Activated T-helper 2 cell treated with anti-CD3 and anti-CD28 coated beads, Interferon-gamma antibody, Interleukin-2, Interleukin-4, amounts not matched to agents 10 μg/mL and 5 μg/mL and 100 μg/mL, durations not matched to agents 14 hours and 24 hours and 36 hours (primary cell): ENCODE measurements at regions not wholly inside any gene's neighbourhood (a gene's known extent, or its start where the extent isn't known, plus 50 kb on each side); places are given as distances from the start of the nearest gene placed in this dataset.

Experiments used
- DNase-seq: peaks from one replicate; pipeline ENCODE4 v3.0.0; 2021; ENCODE audit warnings: low spot score
- H3K27ac Mint-ChIP-seq: one replicate; pipeline ENCODE4 v1.8.0; 2021; ENCODE audit warnings: mixed read lengths
- H3K27me3 Mint-ChIP-seq: one replicate; pipeline ENCODE4 v1.8.0; 2021; ENCODE audit warnings: low read depth, mixed read lengths
- H3K36me3 Mint-ChIP-seq: one replicate; pipeline ENCODE4 v1.8.0; 2021; ENCODE audit warnings: low read depth, mixed read lengths
- H3K4me1 Mint-ChIP-seq: one replicate; pipeline ENCODE4 v1.8.0; 2021; ENCODE audit warnings: low read depth, mixed read lengths
- H3K4me3 Mint-ChIP-seq: one replicate; pipeline ENCODE4 v1.8.0; 2021; ENCODE audit warnings: low read depth, mild to moderate bottlenecking, moderate library complexity, mixed read lengths
- H3K9me3 Mint-ChIP-seq: one replicate; pipeline ENCODE4 v1.8.0; 2021; ENCODE audit warnings: mixed read lengths
- intact Hi-C: fragments of 100-400 bp; cut with micrococcal nuclease; formaldehyde crosslinking; loops from one replicate; pipeline ENCODE4 v1.15.1; 2023

DNA sequence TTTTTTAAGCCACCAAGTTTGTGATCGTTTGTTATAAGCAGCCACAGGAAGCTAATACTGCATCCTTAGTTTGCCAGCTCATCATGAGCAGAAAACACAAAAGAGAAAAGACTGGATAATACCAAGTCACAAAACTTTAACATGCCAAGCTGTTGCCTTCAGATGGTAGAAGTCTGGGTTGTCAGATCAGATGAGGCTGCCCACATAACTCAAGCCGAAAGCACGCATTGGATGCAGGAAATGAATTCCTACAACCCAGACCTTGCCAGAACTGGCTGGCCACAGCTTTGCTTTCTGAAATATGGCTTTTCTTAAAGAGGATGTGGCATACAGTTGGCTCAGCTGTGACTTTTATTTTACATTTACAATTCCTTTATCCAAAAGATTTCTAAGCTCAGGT lies 118.3 kb upstream of the NEO1 start:
- H3K36me3 Mint-ChIP-seq, result no peaks in the 10 kb centered on the region
- no peaks in the 10 kb centered on the region for H3K4me1 Mint-ChIP-seq
- H3K9me3 Mint-ChIP-seq, result no peaks in the 10 kb centered on the region
- no peak overlapping the region for H3K27ac Mint-ChIP-seq
- peaks cover 21% of the 10 kb centered on the region for H3K27me3 Mint-ChIP-seq
- intact Hi-C loops, result no loop called here
- DNase-seq, result no peak
- H3K4me3 Mint-ChIP-seq, result no peak overlapping the region

DNA sequence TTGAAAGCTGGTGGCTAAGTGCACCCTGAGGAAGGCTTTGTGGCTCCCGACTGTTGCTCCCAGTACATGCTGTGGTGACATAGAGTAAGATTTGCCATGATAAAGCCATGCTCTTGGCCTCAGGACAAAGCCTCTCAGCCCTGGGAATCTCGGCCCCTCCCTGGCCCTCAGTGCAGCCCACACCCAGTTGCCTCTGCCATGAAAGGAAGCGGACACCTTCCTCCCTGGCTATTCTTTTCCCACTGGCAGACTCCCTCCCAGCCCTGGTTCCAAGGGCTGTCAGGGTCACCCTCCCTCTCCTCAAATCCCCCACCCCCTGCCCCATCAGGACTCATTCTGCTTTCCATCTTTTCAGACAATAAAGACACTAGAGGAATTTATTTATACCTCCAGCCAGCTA lies 119.8 kb upstream of the NEO1 start:
- no peaks in the 10 kb centered on the region for H3K9me3 Mint-ChIP-seq

DNA sequence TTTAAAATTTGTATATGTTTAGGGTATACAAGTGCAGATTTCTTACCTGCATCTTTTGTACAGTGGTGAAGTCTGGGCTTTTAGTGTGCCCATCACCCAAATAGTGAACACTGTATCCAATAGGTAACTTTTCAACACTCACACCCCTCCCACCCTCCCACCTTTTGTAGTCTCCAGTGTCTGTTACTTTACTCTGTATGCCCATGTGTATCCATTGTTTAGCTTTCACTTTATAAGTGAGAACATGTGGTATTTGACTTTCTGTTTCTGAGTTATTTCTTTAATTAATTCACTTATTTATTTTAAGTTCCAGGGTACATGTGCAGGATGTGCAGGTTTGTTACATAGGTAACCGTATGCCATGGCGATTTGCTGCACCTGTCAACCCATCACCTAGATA lies 124.8 kb upstream of the NEO1 start:
- H3K4me1 Mint-ChIP-seq, result no peaks in the 10 kb centered on the region
- no peak overlapping the region for H3K27ac Mint-ChIP-seq
- no peak for DNase-seq
- peaks cover 49% of the 10 kb centered on the region for H3K27me3 Mint-ChIP-seq
- H3K36me3 Mint-ChIP-seq, result no peaks in the 10 kb centered on the region
- no peaks in the 10 kb centered on the region for H3K9me3 Mint-ChIP-seq
- intact Hi-C loops, result no loop called here
- no peak overlapping the region for H3K4me3 Mint-ChIP-seq

More for the DNA sequence above, 119.8 kb upstream of the NEO1 start:
- H3K27ac Mint-ChIP-seq, result no peak overlapping the region
- no peaks in the 10 kb centered on the region for H3K36me3 Mint-ChIP-seq
- no peak overlapping the region for H3K4me3 Mint-ChIP-seq
- peaks cover 28% of the 10 kb centered on the region for H3K27me3 Mint-ChIP-seq
- intact Hi-C loops, result no loop called here
- H3K4me1 Mint-ChIP-seq, result no peaks in the 10 kb centered on the region
- DNase-seq, result no peak

GRCh38 chr15:72925661-72926060 lies 126.6 kb upstream of the NEO1 start:
- Mint-ChIP-seq H3K27ac (no peak overlapping the region), H3K4me1 (no peaks in the 10 kb centered on the region), H3K36me3 (no peaks in the 10 kb centered on the region), H3K27me3 (peaks cover 57% of the 10 kb centered on the region), H3K4me3 (no peak overlapping the region), H3K9me3 (no peaks in the 10 kb centered on the region)
- intact Hi-C loops, result no loop called here
- DNase-seq, result no peak

DNA sequence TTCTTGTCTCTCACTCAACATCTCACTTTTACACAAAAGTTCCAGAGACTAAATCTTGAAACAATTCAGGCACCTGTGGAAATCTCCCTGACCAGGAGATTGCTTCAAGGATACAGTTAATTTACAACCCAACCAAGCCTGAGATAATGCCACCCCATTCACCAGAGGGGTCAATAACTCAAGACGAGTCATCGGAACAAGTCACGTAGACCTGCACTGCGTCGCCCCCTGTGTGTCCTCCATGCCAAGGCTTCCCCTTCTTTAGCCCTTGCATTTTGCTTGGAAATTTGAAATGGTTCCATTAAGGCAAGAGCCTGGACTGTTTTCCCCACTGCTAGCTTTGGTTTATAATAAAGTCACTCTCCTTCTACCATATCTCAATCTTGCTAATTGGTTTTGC lies 129.0 kb upstream of the NEO1 start:
- DNase-seq, result no peak
- Mint-ChIP-seq H3K4me1 (no peaks in the 10 kb centered on the region), H3K27me3 (peaks cover 45% of the 10 kb centered on the region), H3K36me3 (no peaks in the 10 kb centered on the region), H3K9me3 (no peaks in the 10 kb centered on the region), H3K4me3 (no peak overlapping the region), H3K27ac (no peak overlapping the region)
- intact Hi-C loops, result no loop called here

DNA sequence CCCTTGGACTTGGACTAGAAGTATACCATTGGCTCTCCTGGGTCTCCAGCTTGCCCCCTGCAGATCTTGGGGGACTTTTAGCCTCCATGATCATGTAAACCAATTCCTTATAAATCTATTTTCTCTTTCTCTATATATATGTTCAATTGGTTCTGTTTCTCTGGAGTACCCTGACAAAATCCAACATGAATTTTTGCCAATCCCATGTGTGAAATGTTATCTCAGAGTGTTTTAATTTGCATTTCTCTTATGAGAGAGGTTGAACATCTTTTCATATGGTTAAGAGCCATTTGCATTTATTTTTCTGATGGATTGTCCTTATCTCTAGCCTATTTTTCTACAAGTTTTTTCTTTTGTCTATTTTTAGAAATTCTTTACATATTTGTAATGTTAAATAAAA lies 131.7 kb upstream of the NEO1 start:
- intact Hi-C loops, result no loop called here
- peaks cover 33% of the 10 kb centered on the region for H3K27me3 Mint-ChIP-seq
- DNase-seq, result no peak
- H3K4me3 Mint-ChIP-seq, result no peak overlapping the region
- H3K36me3 Mint-ChIP-seq, result no peaks in the 10 kb centered on the region
- H3K4me1 Mint-ChIP-seq, result no peaks in the 10 kb centered on the region
- H3K9me3 Mint-ChIP-seq, result no peaks in the 10 kb centered on the region
- no peak overlapping the region for H3K27ac Mint-ChIP-seq

- intact Hi-C loops, result no loop called here
- no peaks in the 10 kb centered on the region for H3K4me1 Mint-ChIP-seq
- H3K4me3 Mint-ChIP-seq, result no peak overlapping the region
- no peak overlapping the region for H3K27ac Mint-ChIP-seq
- H3K36me3 Mint-ChIP-seq, result no peaks in the 10 kb centered on the region
- DNase-seq, result no peak
- no peaks in the 10 kb centered on the region for H3K9me3 Mint-ChIP-seq
- peaks cover 30% of the 10 kb centered on the region for H3K27me3 Mint-ChIP-seq
Measured at GRCh38 chr15:72919936-72920465, 132.3 kb upstream of the NEO1 start.

DNA sequence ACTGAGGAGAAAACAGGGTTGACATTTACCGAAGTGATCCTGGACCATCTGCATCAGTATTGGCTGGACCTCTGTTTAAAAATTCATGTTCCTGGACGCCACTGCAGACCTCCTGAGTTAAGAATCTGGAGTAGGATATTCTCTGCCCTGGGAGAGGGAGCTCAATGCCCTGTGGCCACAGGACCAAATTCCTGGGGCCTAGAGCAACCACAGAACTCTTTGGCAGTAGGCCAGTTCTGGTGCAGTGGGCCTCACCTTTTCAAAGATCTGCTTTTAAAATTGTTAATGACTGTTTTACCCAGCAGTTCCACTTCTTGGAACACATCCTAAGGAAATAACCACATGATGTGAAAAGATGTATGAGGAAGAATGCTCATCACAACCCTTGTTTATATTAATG lies 133.3 kb upstream of the ADPGK start:
- H3K36me3 Mint-ChIP-seq, result no peaks in the 10 kb centered on the region
- H3K4me3 Mint-ChIP-seq, result no peak overlapping the region

GRCh38 chr15:72916378-72916777 lies 132.8 kb upstream of the ADPGK start:
- no peaks in the 10 kb centered on the region for H3K4me1 Mint-ChIP-seq
- H3K27me3 Mint-ChIP-seq, result peaks cover 15% of the 10 kb centered on the region
- no peak overlapping the region for H3K4me3 Mint-ChIP-seq
- H3K36me3 Mint-ChIP-seq, result no peaks in the 10 kb centered on the region
- intact Hi-C loops, result no loop called here
- H3K27ac Mint-ChIP-seq, result no peak overlapping the region
- H3K9me3 Mint-ChIP-seq, result no peaks in the 10 kb centered on the region
- DNase-seq, result no peak

More for the DNA sequence above, 133.3 kb upstream of the ADPGK start:
- H3K27ac Mint-ChIP-seq, result no peak overlapping the region
- H3K4me1 Mint-ChIP-seq, result no peaks in the 10 kb centered on the region
- peaks cover 20% of the 10 kb centered on the region for H3K27me3 Mint-ChIP-seq
- H3K9me3 Mint-ChIP-seq, result no peaks in the 10 kb centered on the region
- intact Hi-C loops, result no loop called here
- no peak for DNase-seq

DNA sequence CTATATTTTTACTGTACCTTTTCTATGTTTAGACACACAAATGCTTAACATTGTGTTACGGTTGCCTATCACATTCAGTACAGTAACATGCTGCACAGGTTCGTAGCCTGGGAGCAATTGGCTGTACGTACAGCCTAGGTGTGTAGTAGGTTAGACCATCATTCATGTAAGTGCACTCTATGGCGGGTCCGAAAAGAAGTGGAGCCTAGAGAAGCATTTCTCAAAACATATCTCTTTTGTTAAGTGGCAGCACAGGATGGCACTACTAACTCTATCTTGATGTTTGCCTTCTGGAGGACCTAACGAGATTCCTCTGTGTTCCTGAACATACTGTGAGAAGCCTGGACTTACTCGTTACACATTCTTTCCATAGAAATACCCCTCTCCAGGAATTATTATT lies 132.3 kb upstream of the ADPGK start:
- Mint-ChIP-seq H3K27me3 (peaks cover 12% of the 10 kb centered on the region), H3K27ac (no peak overlapping the region), H3K9me3 (no peaks in the 10 kb centered on the region), H3K4me3 (no peak overlapping the region), H3K36me3 (no peaks in the 10 kb centered on the region), H3K4me1 (no peaks in the 10 kb centered on the region)
- intact Hi-C loops, result no loop called here
- no peak for DNase-seq

DNA sequence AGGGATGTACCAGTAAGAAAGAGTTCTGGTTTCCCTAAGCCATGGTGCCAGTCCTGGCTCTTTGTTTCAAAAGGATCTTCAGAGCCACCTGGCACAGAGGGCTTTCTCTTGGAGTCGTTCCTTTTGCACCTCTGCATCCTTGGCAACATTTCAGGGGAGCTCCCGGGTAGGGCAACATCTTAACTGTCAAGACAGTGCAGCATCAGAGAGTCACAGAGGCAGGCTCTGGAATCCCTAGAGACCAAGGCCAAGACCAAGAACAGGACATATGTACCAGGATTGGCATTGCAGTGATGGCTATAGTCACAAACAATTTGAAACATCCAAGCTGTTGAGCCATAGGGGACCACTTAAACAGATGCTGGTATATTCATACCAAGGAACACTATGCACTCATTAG lies 129.4 kb upstream of the ADPGK start:
- Mint-ChIP-seq H3K9me3 (no peaks in the 10 kb centered on the region), H3K27ac (no peak overlapping the region), H3K4me1 (no peaks in the 10 kb centered on the region), H3K36me3 (no peaks in the 10 kb centered on the region), H3K4me3 (no peak overlapping the region), H3K27me3 (peaks cover 10% of the 10 kb centered on the region)
- intact Hi-C loops, result no loop called here
- no peak for DNase-seq

DNA sequence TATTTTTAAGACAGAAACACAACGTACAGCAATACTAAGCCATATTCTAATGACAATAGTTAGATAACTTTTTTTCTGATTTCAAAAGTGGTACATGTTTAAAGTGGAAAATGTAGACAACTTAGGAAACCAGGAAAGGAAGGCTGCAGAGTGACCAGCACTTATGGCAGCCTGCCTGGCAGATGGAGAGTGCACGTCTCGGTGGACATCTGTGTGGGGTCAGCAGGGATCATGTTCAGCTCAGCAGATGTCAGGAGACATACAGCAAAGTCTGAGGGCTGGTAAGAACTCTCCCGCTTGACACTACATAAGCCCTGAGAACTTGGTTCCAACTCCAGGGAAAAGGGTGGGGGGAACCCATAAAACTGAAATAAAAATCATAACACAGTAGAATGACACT lies 128.6 kb upstream of the ADPGK start:
- no peak for DNase-seq
- Mint-ChIP-seq H3K9me3 (no peaks in the 10 kb centered on the region), H3K27me3 (peaks cover 15% of the 10 kb centered on the region)

DNA sequence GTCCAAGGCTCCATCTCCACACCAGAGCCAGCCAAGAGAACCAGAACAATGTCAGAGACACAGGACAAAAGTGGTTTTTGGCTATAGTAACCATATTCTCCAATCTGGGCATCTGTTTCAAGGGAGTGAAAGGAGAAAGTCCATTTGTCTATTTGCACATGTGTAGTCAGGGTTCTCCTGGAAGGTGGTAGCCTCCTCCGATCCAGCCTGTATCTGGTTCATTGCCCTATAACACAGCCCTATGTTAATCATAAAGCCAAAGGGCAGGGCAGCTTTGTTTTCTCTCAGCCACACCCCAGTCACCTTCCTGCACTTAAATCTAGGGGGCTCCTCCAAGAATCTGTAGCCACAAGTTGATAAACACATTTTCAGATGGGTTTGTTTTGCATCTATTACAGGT lies 128.1 kb upstream of the ADPGK start:
- intact Hi-C loops, result no loop called here

More for the DNA sequence above, 128.6 kb upstream of the ADPGK start:
- intact Hi-C loops, result no loop called here
- no peak overlapping the region for H3K27ac Mint-ChIP-seq
- no peak overlapping the region for H3K4me3 Mint-ChIP-seq
- H3K4me1 Mint-ChIP-seq, result no peaks in the 10 kb centered on the region
- no peaks in the 10 kb centered on the region for H3K36me3 Mint-ChIP-seq

DNA sequence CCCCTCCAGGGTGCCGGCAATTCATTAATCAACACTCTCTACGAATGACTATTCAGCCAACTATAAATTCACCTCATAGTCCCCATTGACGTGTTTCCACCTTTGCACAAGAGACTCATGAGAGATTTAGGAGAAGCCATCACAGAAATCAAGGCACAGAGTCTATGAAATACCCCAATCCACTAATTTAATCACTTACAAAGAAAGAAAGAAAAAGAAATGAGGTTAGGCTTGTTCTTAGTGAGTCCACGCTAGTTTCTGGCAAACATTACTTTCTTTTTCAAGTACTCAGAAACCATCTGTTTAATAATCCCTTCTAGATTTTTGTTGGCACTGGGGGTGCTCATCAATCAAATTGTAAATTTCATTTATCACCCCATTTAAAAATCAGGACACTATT lies 125.2 kb upstream of the ADPGK start:
- H3K4me3 Mint-ChIP-seq, result no peak overlapping the region
- intact Hi-C loops, result no loop called here
- no peaks in the 10 kb centered on the region for H3K4me1 Mint-ChIP-seq
- H3K9me3 Mint-ChIP-seq, result no peaks in the 10 kb centered on the region
- peaks cover 15% of the 10 kb centered on the region for H3K27me3 Mint-ChIP-seq
- H3K36me3 Mint-ChIP-seq, result no peaks in the 10 kb centered on the region
- no peak for DNase-seq
- no peak overlapping the region for H3K27ac Mint-ChIP-seq

More for the DNA sequence above, 128.1 kb upstream of the ADPGK start:
- Mint-ChIP-seq H3K4me1 (no peaks in the 10 kb centered on the region), H3K27me3 (peaks cover 15% of the 10 kb centered on the region), H3K27ac (no peak overlapping the region), H3K9me3 (no peaks in the 10 kb centered on the region), H3K4me3 (no peak overlapping the region), H3K36me3 (no peaks in the 10 kb centered on the region)
- no peak for DNase-seq
